ENCODE measurements at regions not wholly inside any gene's neighbourhood (a gene's known extent, or its start where the extent isn't known, plus 50 kb on each side); places are given as distances from the start of the nearest gene placed in this dataset.

DNA sequence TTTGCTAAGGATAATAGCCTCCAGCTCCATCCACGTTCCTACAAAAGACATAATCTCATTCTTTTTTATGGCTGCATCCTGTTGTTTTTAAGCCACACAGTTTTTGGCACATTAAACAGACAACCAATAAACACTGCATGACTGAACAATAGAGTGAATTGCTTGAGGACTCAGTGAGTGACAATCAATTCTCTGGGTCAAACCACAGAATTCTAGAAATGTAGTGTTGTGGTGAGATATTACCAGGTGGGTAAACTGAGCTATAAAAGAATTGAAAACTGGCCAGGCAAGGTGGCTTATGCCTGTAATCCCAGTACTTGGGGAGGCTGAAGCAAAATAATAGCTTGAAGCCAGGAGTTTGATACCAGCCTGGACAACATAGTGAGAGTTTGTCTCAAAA is 154.7 kb upstream of the CADPS start:
- Histone ChIP-seq H3K27ac (ENCODE audit: low read depth in 1 of 2, low read length in 2 of 2) (no peak overlapping the region), H3K4me1 (ENCODE audit: control insufficient read depth in 4 of 4, insufficient read depth in 4 of 4, low read length in 3 of 4) (no peaks in the 10 kb centered on the region), H3K9me3 (ENCODE audit: control insufficient read depth in 4 of 4, low read length in 3 of 4) (no peaks in the 10 kb centered on the region), H3K27me3 (ENCODE audit: control insufficient read depth in 4 of 4, insufficient read depth in 4 of 4, low read length in 3 of 4) (no peaks in the 10 kb centered on the region), H3K9ac (ENCODE audit: low read depth in 1 of 2, low read length in 2 of 2) (no peak overlapping the region), H3K4me3 (ENCODE audit: low read depth in 1 of 3, low read length in 3 of 3) (no peak overlapping the region), H3K36me3 (ENCODE audit: control insufficient read depth in 4 of 4, insufficient read depth in 3 of 4, low read depth in 1 of 4, low read length in 3 of 4) (no peaks in the 10 kb centered on the region)
- WGBS: 69% methylated on average over 1 of the region's 1 CpG
- TF ChIP-seq GABPA (IDR thresholded peaks at IDR 0.05 in 1 of 2, conservative IDR thresholded peaks at IDR 0.05 in 1 of 2): no peak
- TF ChIP-seq JUND (IDR thresholded peaks at IDR 0.05): no peak
- TF ChIP-seq FOXA2 (IDR thresholded peaks at IDR 0.05): no peak
- TF ChIP-seq ZBTB33 (IDR thresholded peaks at IDR 0.05): no peak
- TF ChIP-seq YY1 (IDR thresholded peaks at IDR 0.05): no peak
- no peak for TF ChIP-seq CTCF (IDR thresholded peaks at IDR 0.05; ENCODE audit: low read depth, low read length, missing input control)
- TF ChIP-seq, protein P1, sequence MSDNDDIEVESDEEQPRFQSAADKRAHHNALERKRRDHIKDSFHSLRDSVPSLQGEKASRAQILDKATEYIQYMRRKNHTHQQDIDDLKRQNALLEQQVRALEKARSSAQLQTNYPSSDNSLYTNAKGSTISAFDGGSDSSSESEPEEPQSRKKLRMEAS (IDR thresholded peaks at IDR 0.05): no peak
- TF ChIP-seq REST (IDR thresholded peaks at IDR 0.05): no peak
- no peak for TF ChIP-seq HNF4A (conservative IDR thresholded peaks at IDR 0.05)
- TF ChIP-seq RAD21 (IDR thresholded peaks at IDR 0.05): no peak
- TF ChIP-seq ATF3 (IDR thresholded peaks at IDR 0.05): no peak
- no peak for TF ChIP-seq RXRA (IDR thresholded peaks at IDR 0.05)
- TF ChIP-seq NR2F2 (IDR thresholded peaks at IDR 0.05): no peak
- TF ChIP-seq SP1 (IDR thresholded peaks at IDR 0.05): no peak
- no peak for TF ChIP-seq EGR1 (IDR thresholded peaks at IDR 0.05; ENCODE audit: low read depth in 2 of 2)
- TF ChIP-seq FOXA1 (IDR thresholded peaks at IDR 0.05): no peak
- TF ChIP-seq HNF4G (IDR thresholded peaks at IDR 0.05): no peak
- DNase-seq (ENCODE audit: low spot score): no peak

GRCh38 chr3:63030666-63031065 is 155.4 kb upstream of the CADPS start:
- WGBS: 58% methylated on average over 6 of the region's 6 CpGs
- no peaks in the 10 kb centered on the region for H3K27me3 ChIP-seq (ENCODE audit: control insufficient read depth in 4 of 4, insufficient read depth in 4 of 4, low read length in 3 of 4)
- no peaks in the 10 kb centered on the region for H3K9me3 ChIP-seq (ENCODE audit: control insufficient read depth in 4 of 4, low read length in 3 of 4)
- H3K9ac ChIP-seq (ENCODE audit: low read depth in 1 of 2, low read length in 2 of 2): no peak overlapping the region
- H3K4me3 ChIP-seq (ENCODE audit: low read depth in 1 of 3, low read length in 3 of 3): no peak overlapping the region
- H3K27ac ChIP-seq (ENCODE audit: low read depth in 1 of 2, low read length in 2 of 2): no peak overlapping the region
- H3K4me1 ChIP-seq (ENCODE audit: control insufficient read depth in 4 of 4, insufficient read depth in 4 of 4, low read length in 3 of 4): no peaks in the 10 kb centered on the region
- no peak for TF ChIP-seq JUND (IDR thresholded peaks at IDR 0.05)
- no peak for TF ChIP-seq GABPA (IDR thresholded peaks at IDR 0.05 in 1 of 2, conservative IDR thresholded peaks at IDR 0.05 in 1 of 2)
- no peak for TF ChIP-seq HNF4G (IDR thresholded peaks at IDR 0.05)
- no peak for TF ChIP-seq TAF1 (conservative IDR thresholded peaks at IDR 0.05)
- TF ChIP-seq SP1 (IDR thresholded peaks at IDR 0.05): no peak
- no peak for DNase-seq (ENCODE audit: low spot score)
- H3K36me3 ChIP-seq (ENCODE audit: control insufficient read depth in 4 of 4, insufficient read depth in 3 of 4, low read depth in 1 of 4, low read length in 3 of 4): no peaks in the 10 kb centered on the region

Data from liver (tissue), 8 donors.